SKM-1 treated with dmso at 0.1 percent for 144 hours (cell line): ENCODE measurements at regions not wholly inside any gene's neighbourhood (a gene's known extent, or its start where the extent isn't known, plus 50 kb on each side); places are given as distances from the start of the nearest gene placed in this dataset.

Source experiments
- DNase-seq: peaks from one replicate; lab custom pipeline; 2025; ENCODE audit not compliant: unreplicated experiment; lab: John Stamatoyannopoulos, UW

- DNase-seq: no peak
Measured at GRCh38 chr1:58997060-58997411, 213.2 kb upstream of the JUN start.

GRCh38 chr1:58997637-58998036, 213.8 kb upstream of the JUN start:
- no peak for DNase-seq

GRCh38 chr1:58999676-59000075, 215.8 kb upstream of the JUN start:
- DNase-seq: no peak

GRCh38 chr1:59004755-59005154, 220.9 kb upstream of the JUN start:
- DNase-seq: no peak

GRCh38 chr1:59005491-59006288, 221.8 kb upstream of the JUN start:
- no peak for DNase-seq

GRCh38 chr1:59006289-59006658, 222.4 kb upstream of the JUN start:
- DNase-seq: no peak

GRCh38 chr1:59006932-59007331, 223.1 kb upstream of the JUN start:
- DNase-seq: no peak

- DNase-seq: no peak
Measured at GRCh38 chr1:59007429-59007819, 223.6 kb upstream of the JUN start.

GRCh38 chr1:59007820-59008598, 224.2 kb upstream of the JUN start:
- DNase-seq: no peak

- DNase-seq: no peak
Measured at GRCh38 chr1:59008599-59009347, 224.9 kb upstream of the JUN start.

- DNase-seq: no peak
Measured at GRCh38 chr1:59011663-59012062, 227.8 kb upstream of the JUN start.

- no peak for DNase-seq
Measured at GRCh38 chr1:59012378-59012777, 228.5 kb upstream of the JUN start.

GRCh38 chr1:59013276-59013927, 229.6 kb upstream of the JUN start:
- DNase-seq: no peak

GRCh38 chr1:59013928-59014279, 230.1 kb upstream of the JUN start:
- no peak for DNase-seq

GRCh38 chr1:59014827-59015226, 231.0 kb upstream of the JUN start:
- DNase-seq: no peak

GRCh38 chr1:59015708-59016107, 231.9 kb upstream of the JUN start:
- DNase-seq: no peak

GRCh38 chr1:59016390-59016789, 232.5 kb upstream of the JUN start:
- DNase-seq: no peak

GRCh38 chr1:59017501-59018231, 233.8 kb upstream of the JUN start:
- no peak for DNase-seq

- DNase-seq: no peak
Measured at GRCh38 chr1:59018446-59018845, 234.6 kb upstream of the JUN start.

- no peak for DNase-seq
Measured at GRCh38 chr1:59018860-59019259, 235.0 kb upstream of the JUN start.
